Small intestine (tissue), 7 donors: ENCODE measurements at regions not wholly inside any gene's neighbourhood (a gene's known extent, or its start where the extent isn't known, plus 50 kb on each side); places are given as distances from the start of the nearest gene placed in this dataset.
"Not testable (repeated sequence)": the region's sequence is repeated elsewhere in the genome, so short reads cannot be mapped to it uniquely, and the experiment has no call there.

Experiments used
- DNase-seq, 2 donors: peaks; one replicate each; pipeline versions ENCODE4 v3.0.0 to v3.0.0-alpha.2; 2013
- FAIRE-seq: peaks from 2 replicates; lab custom pipeline; 2012; peaks lifted over from hg19 to GRCh38; lab: Jason Lieb, UNC
- H3K27ac ChIP-seq, 3 donors: one replicate each; pipeline ENCODE4 v1.5.1; 2013; ENCODE audit warnings: low read length in 2 of 3, mild to moderate bottlenecking in 2 of 3, control low read depth in 1 of 3, inconsistent platforms in 1 of 3, low read depth in 1 of 3, moderate library complexity in 1 of 3
- H3K27me3 ChIP-seq, 3 donors: one replicate each; pipeline ENCODE4 v1.6.1; 2013; ENCODE audit warnings: low read length in 3 of 3, inconsistent platforms in 1 of 3; ENCODE audit not compliant: control insufficient read depth in 3 of 3, insufficient read depth in 3 of 3
- H3K36me3 ChIP-seq, 3 donors: one replicate each; pipeline ENCODE4 v1.6.1; 2013; ENCODE audit warnings: low read length in 3 of 3, inconsistent platforms in 1 of 3, low read depth in 1 of 3, mild to moderate bottlenecking in 1 of 3, moderate library complexity in 1 of 3; ENCODE audit not compliant: control insufficient read depth in 3 of 3, insufficient read depth in 2 of 3
- H3K4me1 ChIP-seq, 3 donors: one replicate each; pipeline ENCODE4 v1.6.1; 2013; ENCODE audit warnings: low read length in 2 of 3, inconsistent platforms in 1 of 3, low read depth in 1 of 3, mild to moderate bottlenecking in 1 of 3, moderate library complexity in 1 of 3; ENCODE audit not compliant: control insufficient read depth in 3 of 3, insufficient read depth in 2 of 3
- H3K4me3 ChIP-seq, 3 donors: one replicate each; pipeline ENCODE4 v1.5.1; 2013; ENCODE audit warnings: low read length in 3 of 3, control low read depth in 1 of 3, inconsistent platforms in 1 of 3, low read depth in 1 of 3, mild to moderate bottlenecking in 1 of 3, moderate library complexity in 1 of 3
- H3K9me3 ChIP-seq, 2 donors: one replicate each; pipeline ENCODE4 v1.6.1; 2013; ENCODE audit warnings: low read depth in 1 of 2, low read length in 1 of 2; ENCODE audit not compliant: control insufficient read depth in 2 of 2, insufficient read depth in 1 of 2
- WGBS, 3 donors: extraction: QIAGEN DNeasy Blood & Tissue Kit; methylation state at CpG; one replicate each; pipeline ENCODE4 v1.1.7; 2013; 5-methylcytosine and 5-hydroxymethylcytosine counted together
- donor health status: healthy with polysubstance abuse.
- donor health status: control.
- donor health status: control.
- donor health status: Bipolar disorder and iron deficiency.
- donor health status: healthy.

DNA sequence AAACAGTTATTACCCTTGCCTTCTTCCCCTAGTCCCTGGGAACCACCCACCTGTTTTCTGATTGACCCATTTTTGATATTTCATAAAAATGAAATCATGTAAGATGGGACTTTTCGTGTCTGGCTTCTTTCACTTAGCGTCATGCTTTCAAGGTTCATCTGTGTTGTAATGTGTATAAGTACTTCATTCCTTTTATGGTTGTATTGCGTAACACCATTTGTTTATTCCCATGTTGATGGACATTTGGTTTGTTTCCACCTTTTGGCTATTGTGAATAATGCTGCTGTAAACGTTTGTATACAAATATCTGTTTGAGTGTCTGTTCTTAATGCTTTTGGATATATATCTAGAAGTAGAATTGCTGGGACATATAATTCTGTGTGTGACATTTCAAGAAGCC, 650.1 kb upstream of the COX7C start:
- 77 to 78% (median 78%) methylated on average over 4 of the region's 4 CpGs for WGBS, 3 donors
- H3K9me3 ChIP-seq = no peaks in the 10 kb centered on the region
- H3K27me3 ChIP-seq = no peaks in the 10 kb centered on the region
- H3K27ac ChIP-seq = no peak overlapping the region
- H3K36me3 ChIP-seq = no peaks in the 10 kb centered on the region
- no peak overlapping the region for H3K4me3 ChIP-seq
- H3K4me1 ChIP-seq = no peaks in the 10 kb centered on the region
- FAIRE-seq (no peak), DNase-seq (no peak)

DNA sequence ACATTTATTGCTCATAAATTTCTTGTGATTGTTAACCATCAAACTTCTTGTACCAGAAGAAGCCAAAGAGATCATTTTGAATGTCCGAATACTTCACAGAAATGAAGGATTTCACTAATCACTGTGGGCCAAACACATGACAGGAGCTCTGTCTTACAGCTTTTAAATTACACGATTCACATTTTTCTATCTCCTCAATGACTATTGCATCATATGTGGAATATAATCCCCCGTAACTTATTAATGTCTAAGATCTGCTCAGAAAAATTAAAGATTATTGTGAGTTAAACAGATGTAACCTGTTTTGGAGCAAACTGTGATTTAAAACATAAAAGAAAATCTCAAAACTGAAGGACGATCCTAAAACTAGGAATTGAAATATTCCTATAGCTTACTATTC, 645.2 kb upstream of the COX7C start:
- Histone ChIP-seq H3K4me1 (no peaks in the 10 kb centered on the region), H3K27ac (no peak overlapping the region), H3K4me3 (no peak overlapping the region), H3K27me3 (no peaks in the 10 kb centered on the region), H3K9me3 (no peaks in the 10 kb centered on the region), H3K36me3 (no peaks in the 10 kb centered on the region)
- FAIRE-seq (no peak), DNase-seq (no peak)
- WGBS, 3 donors = 87 to 93% (median 87%) methylated on average over 4 of the region's 4 CpGs

DNA sequence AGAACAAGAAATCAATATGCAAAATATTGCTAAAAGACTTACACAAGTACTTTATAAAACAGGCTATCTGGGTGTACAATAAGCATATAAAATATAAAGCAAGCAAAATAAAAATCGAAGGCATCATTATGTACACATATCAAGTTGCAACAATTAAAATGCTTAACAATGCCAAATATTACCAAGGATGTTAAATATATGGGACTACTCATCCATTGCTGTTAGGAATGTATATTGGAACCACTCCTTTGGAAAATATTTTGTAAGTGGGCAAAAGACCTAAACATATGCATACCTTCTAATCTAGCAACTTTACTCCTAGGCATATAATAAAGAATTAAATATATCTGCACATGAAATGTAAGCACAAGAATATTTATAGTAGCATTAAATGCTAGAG, 632.6 kb upstream of the COX7C start:
- DNase-seq = no peak
- WGBS, 3 donors = 70 to 84% (median 74%) methylated on average over 1 of the region's 1 CpG
- FAIRE-seq = no peak

DNA sequence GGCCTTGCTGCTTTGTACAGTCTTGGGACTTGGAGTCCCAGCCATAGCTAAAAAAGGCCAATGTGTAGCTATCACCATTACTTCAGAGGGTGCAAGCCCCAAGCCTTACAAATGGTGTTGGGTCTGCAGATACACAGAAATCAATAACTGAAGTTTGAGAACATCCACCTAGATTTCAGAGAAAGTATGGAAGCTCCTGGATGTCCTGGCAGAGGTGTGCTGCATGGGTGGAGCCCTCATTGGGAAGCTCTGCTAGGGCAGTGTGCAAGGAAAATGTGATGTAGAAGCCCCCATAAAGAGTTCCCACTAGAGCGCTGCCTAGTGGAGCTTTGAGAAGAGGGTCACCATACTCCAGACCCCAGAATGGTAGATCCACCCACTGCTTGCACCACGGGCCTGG, 626.7 kb upstream of the COX7C start:
- FAIRE-seq = no peak
- 77 to 87% (median 86%) methylated on average over 2 of the region's 2 CpGs for WGBS, 3 donors
- H3K9me3 ChIP-seq = peaks cover 2 to 9% of the 10 kb centered on the region in 2 donors
- no peak overlapping the region for H3K27ac ChIP-seq
- no peaks in the 10 kb centered on the region for H3K27me3 ChIP-seq
- no peak for DNase-seq
- no peaks in the 10 kb centered on the region for H3K36me3 ChIP-seq
- H3K4me1 ChIP-seq = no peaks in the 10 kb centered on the region
- H3K4me3 ChIP-seq = no peak overlapping the region

More for the DNA sequence above, 632.6 kb upstream of the COX7C start:
- Histone ChIP-seq H3K4me3 (no peak overlapping the region), H3K4me1 (no peaks in the 10 kb centered on the region), H3K27ac (no peak overlapping the region), H3K27me3 (no peaks in the 10 kb centered on the region), H3K36me3 (no peaks in the 10 kb centered on the region), H3K9me3 (no peaks in the 10 kb centered on the region)

DNA sequence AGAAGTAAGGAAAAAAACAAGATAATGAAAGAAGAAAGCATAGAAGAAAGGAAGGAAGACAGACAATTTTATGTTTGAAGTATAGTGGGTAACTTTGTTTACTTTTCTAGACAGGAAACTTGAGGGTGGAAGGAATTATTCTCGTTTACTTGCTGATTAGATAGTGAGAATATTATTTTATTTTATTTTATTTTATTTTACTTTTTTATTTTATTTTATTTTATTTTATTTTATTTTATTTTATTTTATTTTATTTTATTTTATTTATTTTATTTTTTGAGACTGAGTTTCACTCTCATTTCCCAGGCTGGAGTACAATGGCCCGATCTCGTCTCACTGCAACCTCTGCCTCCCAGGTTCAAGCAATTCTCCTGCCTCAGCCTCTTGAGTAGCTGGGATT, 623.1 kb upstream of the COX7C start:
- DNase-seq, H3K9me3 ChIP-seq, H3K36me3 ChIP-seq, FAIRE-seq, H3K4me1 ChIP-seq, H3K4me3 ChIP-seq, H3K27me3 ChIP-seq, H3K27ac ChIP-seq: not testable (repeated sequence)
- WGBS, 3 donors = 71 to 79% (median 77%) methylated on average over 3 of the region's 3 CpGs

DNA sequence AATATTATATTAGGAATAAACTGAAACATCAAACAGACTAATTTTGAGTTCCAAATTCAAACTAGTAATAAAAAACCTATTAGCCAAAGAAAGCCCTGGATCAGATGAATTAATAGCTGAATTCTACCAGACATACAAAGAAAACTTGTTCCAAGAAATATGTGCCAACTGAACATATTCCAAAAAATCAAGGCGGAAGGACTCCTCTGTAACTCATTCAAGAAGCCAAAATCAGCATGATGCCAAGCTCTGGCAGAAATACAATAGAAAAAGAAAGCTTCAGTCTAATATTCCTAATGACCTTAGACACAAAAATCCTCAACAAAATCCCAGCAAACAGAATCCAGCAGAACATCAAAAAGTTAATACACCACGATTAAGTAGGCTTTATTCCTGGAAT, 619.1 kb upstream of the COX7C start:
- no peak overlapping the region for H3K4me3 ChIP-seq
- no peaks in the 10 kb centered on the region for H3K4me1 ChIP-seq
- no peaks in the 10 kb centered on the region for H3K9me3 ChIP-seq
- DNase-seq (no peak), FAIRE-seq (no peak)
- H3K36me3 ChIP-seq = no peaks in the 10 kb centered on the region
- H3K27me3 ChIP-seq = no peaks in the 10 kb centered on the region
- 39 to 44% (median 44%) methylated on average over 2 of the region's 2 CpGs for WGBS, 3 donors
- no peak overlapping the region for H3K27ac ChIP-seq

DNA sequence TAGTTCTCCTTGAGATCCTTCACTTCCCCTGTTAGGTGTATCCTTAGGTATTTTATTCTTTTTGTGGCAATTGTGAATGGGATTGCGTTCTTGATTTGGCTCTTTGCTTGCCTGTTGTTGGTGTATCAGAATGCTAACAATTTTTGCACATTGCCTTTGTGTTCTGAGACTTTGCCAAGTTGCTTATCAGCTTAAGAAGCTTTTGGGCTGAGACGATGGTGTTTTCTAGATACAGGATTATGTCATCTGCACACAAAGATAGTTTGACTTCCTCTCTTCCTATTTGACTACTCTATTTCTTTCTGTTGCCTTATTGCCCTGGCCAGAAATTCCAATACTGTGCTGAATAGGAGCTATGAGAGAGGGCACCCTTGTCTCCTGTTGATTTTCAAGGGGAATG, 609.4 kb upstream of the COX7C start:
- 68 to 85% (median 73%) methylated on average over 2 of the region's 2 CpGs for WGBS, 3 donors
- DNase-seq (no peak), FAIRE-seq (no peak)
- no peak overlapping the region for H3K4me3 ChIP-seq
- H3K27ac ChIP-seq = no peak overlapping the region
- H3K9me3 ChIP-seq = peaks cover 0 to 7% of the 10 kb centered on the region in 2 donors
- H3K36me3 ChIP-seq = no peaks in the 10 kb centered on the region
- H3K27me3 ChIP-seq = no peaks in the 10 kb centered on the region
- no peaks in the 10 kb centered on the region for H3K4me1 ChIP-seq

DNA sequence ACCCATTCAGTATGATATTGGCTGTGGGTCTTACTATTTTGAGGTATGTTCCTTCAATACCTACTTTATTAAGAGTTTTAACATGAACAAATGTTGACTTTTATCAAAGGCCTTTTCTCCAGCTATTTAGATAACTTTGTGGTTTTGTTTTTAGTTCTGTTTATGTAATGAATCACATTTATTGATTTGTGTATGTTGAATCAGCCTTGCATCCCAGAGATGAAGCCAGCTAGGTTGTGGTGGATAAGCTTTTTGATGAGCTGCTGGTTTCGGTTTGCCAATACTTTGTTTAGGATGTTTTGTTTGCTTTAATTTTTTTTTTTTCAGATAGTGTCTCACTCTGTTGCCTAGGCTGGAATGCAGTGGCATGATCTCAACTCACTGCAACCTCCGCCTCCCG, 609.0 kb upstream of the COX7C start:
- Histone ChIP-seq H3K4me3 (no peak overlapping the region), H3K4me1 (no peaks in the 10 kb centered on the region), H3K27me3 (no peaks in the 10 kb centered on the region), H3K9me3 (peaks cover 0 to 7% of the 10 kb centered on the region in 2 donors), H3K27ac (no peak overlapping the region), H3K36me3 (no peaks in the 10 kb centered on the region)
- WGBS, 3 donors = 63 to 86% (median 74%) methylated on average over 3 of the region's 3 CpGs
- FAIRE-seq = no peak
- DNase-seq = no peak

DNA sequence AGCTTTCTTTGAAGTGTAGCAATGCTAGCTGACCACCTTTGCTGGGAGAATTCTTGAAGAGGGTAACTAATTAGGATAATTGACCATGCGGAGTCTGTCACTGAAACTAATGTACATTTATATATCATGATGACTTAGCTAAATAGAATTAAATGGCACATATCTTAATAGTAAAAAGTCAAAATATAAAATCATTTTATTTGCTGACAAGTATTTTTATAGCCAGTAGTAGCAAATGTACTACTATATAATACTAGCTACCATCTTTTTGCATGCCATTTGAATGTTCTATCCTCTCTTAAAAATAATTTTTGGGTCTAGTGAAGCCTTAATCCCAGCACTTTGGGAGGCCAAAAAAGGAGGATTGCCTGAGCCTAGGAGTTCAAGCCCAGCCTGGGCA, 605.8 kb upstream of the COX7C start:
- no peak overlapping the region for H3K4me3 ChIP-seq
- H3K27ac ChIP-seq = no peak overlapping the region
- no peaks in the 10 kb centered on the region for H3K4me1 ChIP-seq
- WGBS, 3 donors = 93 to 96% (median 94%) methylated on average over 1 of the region's 1 CpG
- H3K9me3 ChIP-seq = peaks cover 0 to 7% of the 10 kb centered on the region in 2 donors
- no peak for FAIRE-seq
- H3K27me3 ChIP-seq = no peaks in the 10 kb centered on the region
- no peaks in the 10 kb centered on the region for H3K36me3 ChIP-seq
- DNase-seq = no peak
